Lower lobe of right lung (tissue), 2 donors: ENCODE measurements at regions not wholly inside any gene's neighbourhood (a gene's known extent, or its start where the extent isn't known, plus 50 kb on each side); places are given as distances from the start of the nearest gene placed in this dataset.

Experiments used
- ATAC-seq, 2 donors: fragments of 200-7000 bp; cut with Tn5 transposase; one replicate each; pipeline ENCODE4 v1.9.1; 2020 to 2022; ENCODE audit warnings: mild to moderate bottlenecking in 2 of 2, moderate library complexity in 2 of 2
- DNase-seq: peaks from one replicate; pipeline ENCODE4 v3.0.0-alpha.2; 2020
- H3K27ac ChIP-seq: fragments of 200-600 bp; one replicate; pipeline ENCODE4 v1.8.0; 2022
- H3K27me3 ChIP-seq: fragments of 200-600 bp; one replicate; pipeline ENCODE4 v1.8.0; 2022; ENCODE audit warnings: low read depth
- H3K36me3 ChIP-seq: fragments of 200-600 bp; one replicate; pipeline ENCODE4 v1.8.0; 2022; ENCODE audit warnings: mild to moderate bottlenecking
- H3K4me1 ChIP-seq: fragments of 200-600 bp; one replicate; pipeline ENCODE4 v1.8.0; 2022
- H3K4me3 ChIP-seq: fragments of 200-600 bp; one replicate; pipeline ENCODE4 v1.8.0; 2022; ENCODE audit warnings: mild to moderate bottlenecking
- H3K9me3 ChIP-seq: fragments of 200-600 bp; one replicate; pipeline ENCODE4 v1.8.0; 2022
- CTCF ChIP-seq: fragments of 200-600 bp; IDR thresholded peaks from one replicate; pipeline ENCODE4 v1.8.0; 2022; ENCODE audit warnings: antibody characterized with exemption, mild to moderate bottlenecking
- intact Hi-C: fragments of 100-400 bp; cut with DNase I; formaldehyde crosslinking; loops from one replicate; pipeline ENCODE4 v1.11.0; 2022
- donor health status: DM: no; HTN: yes; CAD: no; lungs with severe emphysema.

GRCh38 chr2:194725169-194725568, 931.9 kb upstream of the SLC39A10 start:
- H3K27ac ChIP-seq: no peak overlapping the region
- ATAC-seq (no peak), DNase-seq (no peak)
- H3K27me3 ChIP-seq: no peaks in the 10 kb centered on the region
- no peaks in the 10 kb centered on the region for H3K9me3 ChIP-seq
- intact Hi-C loops: no loop called here
- H3K36me3 ChIP-seq: no peaks in the 10 kb centered on the region
- no peaks in the 10 kb centered on the region for H3K4me1 ChIP-seq
- no peak for TF ChIP-seq CTCF
- H3K4me3 ChIP-seq: no peak overlapping the region

GRCh38 chr2:194723446-194723845, 933.6 kb upstream of the SLC39A10 start:
- intact Hi-C loops: no loop called here
- Histone ChIP-seq H3K9me3 (no peaks in the 10 kb centered on the region), H3K36me3 (no peaks in the 10 kb centered on the region), H3K27ac (no peak overlapping the region), H3K4me1 (no peaks in the 10 kb centered on the region), H3K4me3 (no peak overlapping the region), H3K27me3 (no peaks in the 10 kb centered on the region)
- TF ChIP-seq CTCF: no peak
- no peak for DNase-seq
- ATAC-seq: no peak

- intact Hi-C loops: no loop called here
- H3K4me3 ChIP-seq: no peak overlapping the region
- no peak for TF ChIP-seq CTCF
- DNase-seq: no peak
- H3K4me1 ChIP-seq: no peaks in the 10 kb centered on the region
- no peaks in the 10 kb centered on the region for H3K36me3 ChIP-seq
- no peaks in the 10 kb centered on the region for H3K27me3 ChIP-seq
- no peak overlapping the region for H3K27ac ChIP-seq
- H3K9me3 ChIP-seq: no peaks in the 10 kb centered on the region
- no peak for ATAC-seq
Observed at GRCh38 chr2:194721227-194721626, 935.8 kb upstream of the SLC39A10 start.

GRCh38 chr2:194720462-194720861, 936.6 kb upstream of the SLC39A10 start:
- DNase-seq (no peak), ATAC-seq (no peak)
- H3K4me3 ChIP-seq: no peak overlapping the region
- H3K36me3 ChIP-seq: no peaks in the 10 kb centered on the region
- H3K4me1 ChIP-seq: no peaks in the 10 kb centered on the region
- no peak for TF ChIP-seq CTCF
- no peaks in the 10 kb centered on the region for H3K27me3 ChIP-seq
- intact Hi-C loops: no loop called here
- H3K27ac ChIP-seq: no peak overlapping the region
- no peaks in the 10 kb centered on the region for H3K9me3 ChIP-seq

GRCh38 chr2:194718881-194719280, 938.1 kb upstream of the SLC39A10 start:
- no peak overlapping the region for H3K4me3 ChIP-seq
- H3K27ac ChIP-seq: no peak overlapping the region
- H3K4me1 ChIP-seq: no peaks in the 10 kb centered on the region
- TF ChIP-seq CTCF: no peak
- no peaks in the 10 kb centered on the region for H3K27me3 ChIP-seq
- ATAC-seq (no peak), DNase-seq (no peak)
- no peaks in the 10 kb centered on the region for H3K9me3 ChIP-seq
- H3K36me3 ChIP-seq: no peaks in the 10 kb centered on the region
- intact Hi-C loops: no loop called here

GRCh38 chr2:194714541-194714940, 942.5 kb upstream of the SLC39A10 start:
- TF ChIP-seq CTCF: no peak
- Histone ChIP-seq H3K27me3 (no peaks in the 10 kb centered on the region), H3K9me3 (no peaks in the 10 kb centered on the region), H3K27ac (no peak overlapping the region), H3K4me3 (no peak overlapping the region), H3K36me3 (no peaks in the 10 kb centered on the region), H3K4me1 (no peaks in the 10 kb centered on the region)
- ATAC-seq (no peak), DNase-seq (no peak)
- intact Hi-C loops: no loop called here
